Heart left ventricle (tissue), 13 donors: ENCODE measurements at regions not wholly inside any gene's neighbourhood (a gene's known extent, or its start where the extent isn't known, plus 50 kb on each side); places are given as distances from the start of the nearest gene placed in this dataset.

Experiments used
- CTCF ChIP-seq, 12 donors: fragments of 200-600 bp; sonication (generic) in 4 of 12; IDR thresholded peaks; one replicate each; pipeline versions ENCODE4 v1.5.0 to v1.8.0; 2018 to 2022; ENCODE audit warnings: antibody characterized with exemption in 12 of 12, mild to moderate bottlenecking in 5 of 12
- POLR2A ChIP-seq, 2 donors: fragments of 450-650 bp; IDR thresholded peaks; one replicate each; pipeline ENCODE4 v1.6.1; 2017; ENCODE audit warnings: antibody characterized with exemption in 2 of 2, mild to moderate bottlenecking in 2 of 2, moderate library complexity in 2 of 2
- donor health status: ischemic (EF 13 %, LVEDD 7.1; RV severe dilation, severe dysfunction).
- donor health status: DM: no; HTN: yes; CAD: no.
- donor health status: DM: no; HTN: no; CAD: no.
- donor health status: ischemic (EF 25% LVEDD 6.9; RV normal size, moderate dysfunction).
- donor health status: ischemic (EF 25% LVEDD 5.7; RV mildly dilated, moderate dysfunction).
- donor health status: ischemic (EF 35%, LVEDD 5.7; RV mildly dilated, moderate dysfunction).
- donor health status: nonischemic (EF 11% LVEDD 7.7; RV severe dilation, severe dysfunction).
- donor health status: DM: yes; HTN: yes; CAD: no.
- donor health status: PGD.
- donor health status: ischemic (EF 29% LVEDD 5.4; RV normal size, mild dysfunction).
- donor health status: nonischemic (EF 23%, LVEDD 6.1; RV moderate dilation, normal function).

GRCh38 chr20:16197696-16198095 is 375.6 kb downstream of the KIF16B start:
- TF ChIP-seq POLR2A (IDR thresholded peaks at IDR 0.05) (no peak), CTCF (IDR thresholded peaks at IDR 0.05) (no peak)
